HK-2 (cell line): ENCODE measurements at regions not wholly inside any gene's neighbourhood (a gene's known extent, or its start where the extent isn't known, plus 50 kb on each side); places are given as distances from the start of the nearest gene placed in this dataset.
"Not testable (repeated sequence)": the region's sequence is repeated elsewhere in the genome, so short reads cannot be mapped to it uniquely, and the experiment has no call there.

Experiments
- DNase-seq: peaks from one replicate; pipeline ENCODE4 v3.0.0-alpha.2; 2018; ENCODE audit not compliant: unreplicated experiment

DNA sequence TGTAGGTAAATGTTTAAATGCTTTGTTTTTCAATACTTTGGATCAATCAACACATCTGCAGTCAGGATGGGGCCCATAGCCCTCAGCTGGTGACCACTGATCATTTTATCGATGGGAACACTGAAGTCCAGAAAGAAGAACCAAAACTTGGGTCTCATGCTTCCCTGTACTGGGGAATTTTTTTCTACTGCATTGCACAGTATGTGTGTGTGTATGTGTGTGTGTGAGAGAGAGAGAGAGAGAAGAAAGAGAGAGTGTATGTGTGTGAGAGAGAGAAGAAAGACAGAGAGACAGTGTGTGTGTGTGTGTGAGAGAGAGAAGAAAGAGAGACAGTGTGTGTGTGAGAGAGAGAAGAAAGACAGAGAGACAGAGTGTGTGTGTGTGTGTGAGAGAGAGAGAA lies 202.9 kb upstream of the MSX2 start:
- DNase-seq = no peak

DNA sequence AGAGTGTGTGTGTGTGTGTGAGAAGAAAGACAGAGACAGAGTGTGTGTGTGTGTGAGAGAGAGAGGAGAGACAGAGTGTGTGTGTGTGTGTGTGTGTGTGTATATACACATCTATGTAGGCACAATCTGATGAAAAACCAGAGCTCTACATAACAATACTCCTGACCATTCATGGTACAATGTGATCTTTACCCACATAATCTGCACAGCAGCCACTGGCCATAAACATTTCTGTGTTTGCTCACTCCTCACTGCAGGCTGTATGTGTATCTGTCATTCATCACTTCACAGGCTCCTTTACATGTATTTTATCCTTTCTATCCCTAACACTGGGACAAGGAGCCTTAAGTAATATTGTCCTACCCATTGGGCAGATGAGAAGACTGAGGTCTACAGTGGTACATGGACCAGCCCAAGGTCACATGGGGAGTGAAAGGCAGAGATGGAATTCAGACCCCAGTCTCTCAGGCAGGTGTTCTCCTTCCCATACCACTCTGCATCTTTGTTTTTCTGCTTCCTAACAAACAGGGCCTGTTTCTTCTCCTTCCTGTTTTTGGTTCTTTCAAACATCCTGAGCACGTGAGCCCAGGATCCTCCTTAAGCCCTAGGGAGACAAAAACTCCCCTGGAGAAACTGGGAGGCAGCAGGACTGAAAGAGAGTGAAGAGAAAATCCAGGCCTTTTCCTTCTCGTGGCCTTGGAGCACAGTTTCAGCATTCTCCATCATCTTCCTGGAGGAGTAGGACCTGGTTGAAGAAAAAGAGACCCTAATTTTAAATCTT lies 201.7 kb upstream of the MSX2 start:
- no peak for DNase-seq

DNA sequence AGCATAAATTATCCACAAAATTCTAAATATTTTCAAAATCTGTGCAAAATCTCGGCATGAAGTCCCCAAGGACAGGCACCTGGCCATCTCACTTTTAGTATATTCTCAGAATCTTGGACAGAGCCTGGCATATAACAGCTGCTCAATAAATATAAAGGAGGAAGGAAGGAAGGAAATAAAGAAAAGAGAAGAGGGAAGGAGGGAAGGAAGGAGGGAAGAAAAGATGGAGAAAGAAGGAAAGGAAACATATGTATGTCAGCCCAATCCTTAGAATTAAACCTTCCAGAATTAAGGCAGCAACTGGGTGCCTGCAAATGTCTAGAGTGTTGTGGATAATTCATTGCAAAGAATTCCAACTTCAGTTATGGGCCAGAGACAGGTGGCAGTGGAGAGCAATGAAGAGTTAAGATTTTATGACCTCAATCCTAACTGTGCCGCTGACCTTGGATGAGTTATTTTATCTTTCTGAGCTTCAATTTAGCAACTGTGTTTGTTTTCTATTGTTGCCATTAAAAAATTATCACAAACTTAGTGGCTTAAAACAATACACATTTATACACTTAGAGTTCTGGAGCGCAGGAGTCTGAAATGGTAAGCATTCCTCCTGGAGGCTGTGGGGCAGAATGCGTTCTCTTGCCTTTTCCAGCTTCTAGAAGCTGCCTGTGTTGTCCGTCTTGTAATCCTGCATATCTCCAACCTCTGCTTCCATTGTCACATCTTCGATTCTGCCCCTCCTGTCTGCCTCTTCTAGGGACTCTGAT lies 200.9 kb upstream of the MSX2 start:
- no peak for DNase-seq

DNA sequence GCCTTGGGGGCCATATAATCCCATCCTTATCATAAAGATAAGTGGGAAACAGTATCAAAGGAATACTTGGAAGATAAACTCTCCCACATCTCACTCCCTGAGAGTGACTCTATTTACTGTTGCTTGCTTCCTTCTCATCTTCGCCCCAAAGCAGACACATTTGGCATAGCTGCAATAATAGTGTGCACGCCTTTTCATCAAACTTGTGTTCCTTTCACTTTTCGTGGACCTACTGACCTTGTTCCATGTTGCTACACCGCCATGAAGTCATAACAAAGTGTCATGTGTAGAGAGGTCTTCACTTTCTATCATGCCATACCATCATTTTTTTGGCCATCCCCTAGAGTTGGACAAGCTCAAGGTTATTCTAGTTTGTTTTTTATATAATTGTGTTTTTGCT lies 200.0 kb upstream of the MSX2 start:
- DNase-seq = no peak

DNA sequence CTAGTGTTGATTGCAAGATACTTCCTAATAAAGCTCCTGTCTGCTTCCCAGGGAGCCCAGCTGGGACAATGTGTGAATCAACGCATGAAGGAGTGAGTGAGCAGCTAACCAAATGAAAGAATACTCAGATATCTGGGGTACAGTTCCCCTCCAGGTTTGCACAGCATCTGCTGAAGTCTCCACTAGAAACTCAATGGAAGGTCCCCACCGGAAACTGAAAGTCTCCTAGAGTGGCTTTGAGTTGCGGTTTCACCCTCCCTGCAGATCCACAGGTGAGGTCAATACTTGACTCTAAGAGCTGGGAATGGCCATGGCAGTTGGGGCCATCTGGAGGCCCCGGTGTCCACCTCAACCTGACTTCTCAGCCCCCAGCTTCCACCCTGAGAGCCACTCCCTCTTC lies 198.2 kb upstream of the MSX2 start:
- DNase-seq = no peak

DNA sequence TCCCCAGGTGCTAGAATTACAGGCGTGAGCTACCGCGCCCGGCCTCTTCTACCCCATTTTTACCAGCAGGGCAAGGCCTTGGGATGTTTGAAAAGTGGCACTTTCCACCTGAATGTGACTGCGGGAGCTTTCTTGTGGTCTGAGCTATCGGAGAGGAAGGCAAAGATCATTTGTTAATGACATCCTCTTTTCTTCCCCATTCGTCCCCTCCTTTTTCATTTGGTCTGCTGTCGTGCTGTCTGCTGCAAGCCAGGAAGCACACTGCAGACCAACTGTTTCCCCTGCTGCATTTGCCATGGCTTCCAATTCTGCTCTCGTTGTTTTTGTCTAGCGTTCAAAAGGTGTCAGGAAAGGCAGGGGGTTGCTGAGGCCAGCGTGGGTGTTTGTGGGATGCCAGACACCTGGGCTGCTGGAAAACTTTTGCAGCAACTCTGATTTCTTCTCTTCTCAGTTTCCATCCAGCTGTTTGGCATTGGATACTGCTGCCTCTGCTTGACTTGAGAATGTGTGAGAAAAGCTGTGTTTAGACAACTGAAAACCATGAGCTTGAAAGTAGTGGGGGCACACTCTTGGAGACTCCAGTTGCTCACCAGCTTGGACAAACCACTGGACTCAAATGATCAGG lies 196.4 kb upstream of the MSX2 start:
- no peak for DNase-seq

- no peak for DNase-seq
Observed at GRCh38 chr5:174528821-174529544, 195.4 kb upstream of the MSX2 start.

- no peak for DNase-seq
Observed at GRCh38 chr5:174529925-174530681, 194.3 kb upstream of the MSX2 start.

DNA sequence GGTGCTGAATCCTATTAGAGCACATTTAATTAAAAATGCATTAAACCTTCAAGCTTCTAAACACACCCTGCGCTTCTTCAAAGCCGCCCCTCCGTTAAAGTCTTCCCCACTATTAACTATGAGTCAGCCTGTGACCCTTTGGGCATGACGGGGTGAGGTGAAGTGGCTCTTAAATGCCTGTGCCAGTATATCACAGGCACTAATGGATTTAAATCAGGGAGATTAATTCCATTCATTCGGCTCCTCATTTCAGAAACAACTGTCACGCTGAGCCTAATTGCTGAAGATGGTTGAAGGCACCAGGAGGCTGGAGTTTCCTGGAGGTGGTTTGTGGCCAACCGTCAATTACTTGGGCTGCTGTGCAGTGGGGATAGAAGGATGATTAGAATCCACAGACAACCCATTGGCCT lies 192.6 kb upstream of the MSX2 start:
- DNase-seq = no peak

GRCh38 chr5:174532455-174533453 lies 191.6 kb upstream of the MSX2 start:
- peak; percentile 31 for DNase-seq

DNA sequence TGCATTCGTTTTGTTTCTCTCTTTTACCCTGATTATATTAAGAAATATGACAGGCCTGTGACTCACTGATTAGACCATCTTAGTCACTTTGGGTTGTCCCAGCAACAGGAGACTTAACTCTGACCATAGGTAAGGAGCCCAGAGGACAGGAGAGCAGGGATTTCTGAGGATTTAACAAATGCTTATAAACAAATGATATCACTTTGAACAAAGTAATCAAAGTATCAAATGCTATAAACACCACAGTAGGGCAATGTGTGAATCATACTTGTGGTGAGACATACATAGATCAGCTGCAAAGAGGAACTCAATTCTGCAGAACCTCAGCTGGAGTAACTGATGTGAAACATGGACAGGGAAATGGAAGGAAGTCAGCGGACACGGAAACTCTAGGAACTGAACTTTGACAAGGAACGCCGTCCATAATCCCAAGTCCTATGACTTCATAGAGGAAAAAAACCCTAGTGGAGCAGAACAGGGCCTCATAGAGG lies 190.6 kb upstream of the MSX2 start:
- DNase-seq = no peak

- no peak for DNase-seq
Observed at GRCh38 chr5:174535669-174536068, 188.7 kb upstream of the MSX2 start.

DNA sequence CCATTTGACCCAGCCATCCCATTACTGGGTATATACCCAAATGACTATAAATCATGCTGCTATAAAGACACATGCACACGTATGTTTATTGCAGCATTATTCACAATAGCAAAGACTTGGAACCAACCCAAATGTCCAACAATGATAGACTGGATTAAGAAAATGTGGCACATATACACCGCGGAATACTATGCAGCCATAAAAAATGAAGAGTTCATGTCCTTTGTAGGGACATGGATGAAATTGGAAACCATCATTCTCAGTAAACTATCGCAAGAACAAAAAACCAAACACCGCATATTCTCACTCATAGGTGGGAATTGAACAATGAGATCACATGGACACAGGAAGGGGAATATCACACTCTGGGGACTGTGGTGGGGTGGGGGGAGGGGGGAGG lies 184.6 kb upstream of the MSX2 start:
- not testable (repeated sequence) for DNase-seq

DNA sequence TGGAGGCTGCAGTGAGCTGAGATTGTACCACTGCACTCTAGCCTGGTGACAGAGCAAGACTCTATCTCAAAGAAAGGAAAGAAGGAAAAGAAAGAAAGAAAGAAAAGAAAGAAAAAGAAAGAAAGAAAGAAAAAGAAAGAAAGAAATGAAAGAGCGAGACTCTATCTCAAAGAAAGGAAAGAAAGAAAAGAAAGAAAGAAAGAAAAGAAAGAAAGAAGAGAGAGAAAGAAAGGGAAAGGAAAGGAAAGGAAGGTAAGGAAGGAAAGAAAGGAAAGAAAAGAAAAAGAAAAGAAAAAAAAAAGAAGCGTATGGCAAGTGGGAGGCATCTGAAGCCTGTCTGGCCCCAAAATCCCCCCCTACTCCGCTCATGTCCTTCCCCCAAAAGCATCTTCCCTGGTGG lies 182.3 kb upstream of the MSX2 start:
- no peak for DNase-seq

DNA sequence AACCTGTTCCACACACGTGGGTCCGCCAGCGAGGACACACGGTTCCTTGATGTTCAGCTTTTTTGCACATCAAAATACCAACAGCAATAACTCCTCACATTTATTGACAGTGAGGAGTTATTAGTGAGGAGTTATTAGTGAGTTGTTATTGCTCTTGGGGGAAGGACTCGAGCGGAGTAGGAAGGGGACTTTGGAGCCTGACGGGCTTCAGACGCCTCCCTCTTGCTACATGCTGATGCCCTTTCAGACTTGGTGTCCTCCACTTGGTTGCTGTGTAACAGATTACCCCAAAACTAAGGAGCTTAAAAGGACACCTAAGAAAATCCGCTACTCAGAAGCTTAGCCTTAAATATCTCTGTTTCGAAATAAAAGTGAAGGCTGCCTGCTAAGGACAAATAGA lies 181.9 kb upstream of the MSX2 start:
- DNase-seq = no peak

DNA sequence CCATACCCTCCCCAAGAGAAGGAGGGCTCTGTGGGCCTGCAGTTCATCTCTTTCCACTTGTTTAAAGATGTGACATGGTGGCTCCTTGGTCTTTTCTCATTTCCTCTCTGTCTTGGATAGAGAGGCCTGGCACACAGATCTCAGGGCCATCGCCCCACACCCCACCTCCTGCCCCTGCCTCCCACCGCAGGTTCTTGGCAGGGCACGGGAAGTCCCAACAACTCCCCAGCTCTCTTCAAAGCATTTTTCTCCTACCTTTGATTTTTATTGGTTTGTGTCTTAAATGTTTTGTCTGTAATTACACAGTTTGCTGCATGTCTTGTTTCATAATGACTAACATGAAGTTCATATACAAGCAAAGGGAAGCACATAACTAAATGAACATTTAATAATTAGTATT lies 178.5 kb upstream of the MSX2 start:
- DNase-seq = no peak

DNA sequence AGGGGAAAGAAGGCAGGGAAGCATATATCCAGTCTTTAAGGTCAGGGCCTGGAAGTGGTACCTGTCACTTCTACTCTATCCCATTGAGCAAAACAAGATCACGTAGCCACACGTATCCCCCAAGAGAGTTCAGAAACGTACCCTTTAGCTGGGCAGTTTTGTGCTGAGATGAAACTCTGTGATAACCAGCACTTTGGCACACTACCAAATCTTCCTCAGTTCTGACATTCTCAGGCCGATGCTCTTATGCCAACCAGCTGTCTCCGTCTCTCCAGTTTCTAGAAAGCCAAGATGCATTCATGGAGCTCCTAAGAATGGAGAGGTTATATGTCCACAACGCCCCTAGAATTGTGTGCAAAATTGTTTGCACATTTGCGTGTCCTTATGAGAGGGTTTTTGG lies 176.6 kb upstream of the MSX2 start:
- no peak for DNase-seq

DNA sequence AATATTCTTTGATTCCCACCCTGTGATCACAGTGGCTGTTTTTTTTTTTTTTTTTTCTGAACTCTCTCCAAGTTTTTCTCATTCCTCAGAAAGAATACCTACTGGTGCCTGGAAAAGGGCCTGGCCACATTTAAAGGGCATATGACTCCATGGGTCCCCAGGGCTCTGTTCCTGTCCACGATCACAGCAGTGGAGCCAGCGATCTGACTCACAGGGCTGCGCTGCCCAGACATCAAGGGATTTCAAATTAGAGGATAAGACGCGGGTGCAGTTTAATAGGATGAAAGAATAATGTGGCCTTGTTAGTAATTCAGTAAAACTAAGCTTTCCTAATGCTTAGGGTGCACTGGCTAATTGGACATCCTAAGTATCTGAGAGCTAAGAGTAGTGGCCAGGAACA lies 175.1 kb upstream of the MSX2 start:
- no peak for DNase-seq

DNA sequence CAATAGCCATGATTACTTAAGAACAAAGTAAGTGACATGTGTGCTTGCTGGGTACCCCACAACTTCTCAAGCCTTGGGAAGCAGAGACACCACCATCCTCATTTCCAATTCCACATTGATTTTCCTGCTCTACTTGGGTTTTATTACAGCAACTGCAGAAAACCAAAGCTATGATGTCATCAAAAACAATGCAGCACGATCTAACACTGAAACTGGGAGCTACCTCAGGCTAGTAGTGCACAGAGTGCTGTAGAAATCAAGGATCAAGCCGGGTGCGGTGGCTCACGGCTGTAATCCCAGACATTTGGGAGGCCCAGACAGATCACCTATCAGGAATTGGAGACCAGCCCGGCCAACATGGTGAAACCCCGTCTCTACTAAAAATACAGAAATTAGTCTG lies 174.4 kb upstream of the MSX2 start:
- no peak for DNase-seq

DNA sequence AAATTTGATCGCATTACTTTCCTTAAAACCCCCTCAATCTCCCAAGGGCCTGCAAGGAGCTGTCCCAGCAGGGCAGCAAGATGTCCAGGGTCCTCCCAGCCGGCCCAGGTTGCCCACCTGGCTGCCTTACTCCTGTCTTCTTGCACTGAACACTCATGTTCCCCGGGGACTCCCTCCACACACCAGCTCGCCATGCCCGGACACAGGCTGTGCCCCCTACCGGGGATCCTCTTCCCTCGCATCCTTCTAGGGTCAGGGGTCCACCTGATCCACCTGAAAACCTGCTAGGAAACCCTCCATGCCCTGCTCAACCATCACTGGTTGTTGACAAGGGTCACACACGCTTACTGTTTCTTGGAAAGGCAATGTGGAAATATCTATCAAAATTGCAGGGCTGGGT lies 172.0 kb upstream of the MSX2 start:
- no peak for DNase-seq
